KG1 (cell line): ENCODE measurements at regions not wholly inside any gene's neighbourhood (a gene's known extent, or its start where the extent isn't known, plus 50 kb on each side); places are given as distances from the start of the nearest gene placed in this dataset.

Experiments
- DNase-seq: peaks from one replicate; lab custom pipeline; 2025; lab: John Stamatoyannopoulos, UW

DNA sequence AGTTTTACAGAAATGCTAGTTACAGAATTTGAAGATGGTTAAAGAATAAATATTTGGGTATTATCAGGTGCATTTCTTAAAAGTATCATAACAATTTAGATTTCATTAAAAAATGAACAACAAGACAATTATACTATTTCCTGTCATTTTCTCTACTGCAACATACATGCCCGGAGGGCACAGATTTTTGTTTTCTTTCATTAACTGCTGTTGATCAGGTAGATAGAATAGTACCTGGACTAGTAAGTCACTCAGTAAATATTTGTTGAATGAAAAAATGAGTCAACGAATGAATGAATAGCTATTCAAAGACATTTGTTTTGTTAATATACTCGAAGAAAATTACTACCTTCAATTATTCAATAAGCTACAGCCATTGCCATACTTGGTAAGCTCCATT lies 531.2 kb upstream of the VRK2 start:
- DNase-seq: no peak

DNA sequence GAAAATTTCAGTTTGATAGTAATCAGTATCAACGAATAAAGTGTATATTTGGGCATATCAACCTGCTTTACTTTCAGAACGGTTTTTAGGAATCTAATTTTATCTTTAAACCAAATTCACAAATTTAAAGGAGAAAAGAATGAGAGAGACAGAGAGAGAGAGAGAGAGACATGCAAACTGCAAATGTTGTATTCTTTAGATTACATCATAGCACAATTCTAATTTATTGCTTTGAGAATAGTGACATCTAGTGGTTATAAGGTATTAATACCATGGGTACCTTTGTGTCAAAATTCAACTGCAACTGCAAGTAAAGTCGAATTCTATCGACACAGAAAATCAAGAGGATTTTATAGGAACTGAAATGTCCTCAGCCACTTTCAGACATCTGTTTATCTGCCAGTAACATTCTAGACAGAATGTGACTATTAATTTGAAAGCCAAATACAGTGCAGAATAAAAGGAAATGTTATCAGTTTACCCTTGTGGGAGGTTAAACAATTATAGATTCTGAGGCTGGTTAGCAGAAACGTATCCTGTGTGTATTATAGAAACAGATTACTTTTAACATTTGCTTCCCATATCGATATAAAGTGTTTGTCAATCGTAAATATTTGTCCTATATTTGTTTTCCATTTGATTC lies 529.8 kb upstream of the VRK2 start:
- peak; percentile 24 for DNase-seq

DNA sequence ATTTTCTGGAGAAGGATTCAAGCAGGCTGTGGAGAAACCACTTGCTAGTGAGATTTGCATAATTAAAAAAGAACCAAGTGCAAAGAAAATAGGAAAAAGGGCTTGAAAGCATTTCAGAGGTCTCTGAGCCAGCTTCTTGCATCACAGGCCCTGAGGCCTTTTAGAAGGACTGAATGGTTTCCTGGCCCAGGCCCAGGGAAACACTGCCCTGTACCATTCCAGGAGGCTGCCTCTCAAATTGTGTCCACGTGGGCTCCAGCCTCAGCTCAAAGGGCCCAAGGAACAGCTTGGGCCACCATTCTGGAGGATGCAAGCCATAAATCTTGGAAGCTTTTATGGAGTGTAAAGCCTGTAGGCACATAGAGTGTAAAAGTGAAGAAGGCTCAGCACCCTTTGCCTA lies 523.3 kb upstream of the VRK2 start:
- DNase-seq: no peak

DNA sequence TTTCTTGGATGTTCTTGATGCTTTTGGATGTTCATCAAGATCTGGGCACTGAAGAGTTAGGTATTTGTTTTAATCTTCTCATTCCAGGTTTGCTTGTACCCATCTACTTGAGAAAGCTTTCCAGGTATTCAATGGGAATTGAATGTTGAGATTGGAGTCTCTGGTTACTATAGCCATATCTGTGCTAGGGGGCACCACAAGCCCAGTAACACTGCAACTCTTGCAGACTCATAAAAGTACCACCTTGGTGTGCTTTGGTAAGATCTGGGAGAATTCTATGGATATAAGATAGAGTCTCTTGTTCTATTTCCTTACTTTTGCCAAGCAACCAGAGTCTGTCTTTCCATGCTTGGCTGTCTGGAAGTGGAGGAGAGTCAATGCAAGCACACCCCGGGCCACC lies 518.9 kb upstream of the VRK2 start:
- DNase-seq: no peak

DNA sequence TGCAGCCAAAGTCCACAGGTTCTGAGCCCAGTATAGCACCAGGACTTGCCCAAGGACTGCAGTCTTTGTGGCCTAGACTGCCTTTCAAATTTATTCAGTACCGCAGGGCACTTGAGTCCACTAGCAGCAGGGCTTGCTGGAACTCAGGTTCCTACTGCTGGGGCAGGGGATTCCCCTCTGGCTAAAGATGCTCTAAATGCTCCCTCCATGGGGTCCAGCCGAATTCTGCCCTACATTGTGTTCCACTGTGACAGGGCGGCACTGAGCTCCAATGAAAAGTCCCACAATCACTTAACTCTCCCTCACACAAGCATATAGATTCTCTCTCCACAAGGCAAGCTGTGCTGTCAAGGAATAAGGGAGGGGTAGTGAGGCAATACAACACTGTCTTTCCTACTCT lies 518.1 kb upstream of the VRK2 start:
- no peak for DNase-seq

DNA sequence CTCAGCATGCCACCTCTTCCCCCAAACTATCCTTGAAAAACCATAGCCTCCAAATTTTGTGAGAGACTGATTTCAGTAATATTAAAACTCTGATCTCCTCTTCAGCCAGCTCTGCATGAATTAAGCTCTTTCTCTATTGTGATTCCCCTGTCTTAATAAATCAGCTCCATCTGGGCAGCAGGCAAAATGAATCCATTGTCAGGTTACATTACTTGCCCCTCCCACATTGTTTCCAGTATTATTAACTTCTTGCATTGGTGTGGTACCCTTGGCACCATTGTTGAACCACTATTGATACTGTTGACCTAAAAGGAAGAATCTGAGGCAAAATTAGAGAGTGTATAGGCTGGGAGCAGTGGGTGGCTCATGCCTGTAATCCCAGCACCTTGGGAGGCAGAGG lies 512.2 kb upstream of the VRK2 start:
- no peak for DNase-seq

DNA sequence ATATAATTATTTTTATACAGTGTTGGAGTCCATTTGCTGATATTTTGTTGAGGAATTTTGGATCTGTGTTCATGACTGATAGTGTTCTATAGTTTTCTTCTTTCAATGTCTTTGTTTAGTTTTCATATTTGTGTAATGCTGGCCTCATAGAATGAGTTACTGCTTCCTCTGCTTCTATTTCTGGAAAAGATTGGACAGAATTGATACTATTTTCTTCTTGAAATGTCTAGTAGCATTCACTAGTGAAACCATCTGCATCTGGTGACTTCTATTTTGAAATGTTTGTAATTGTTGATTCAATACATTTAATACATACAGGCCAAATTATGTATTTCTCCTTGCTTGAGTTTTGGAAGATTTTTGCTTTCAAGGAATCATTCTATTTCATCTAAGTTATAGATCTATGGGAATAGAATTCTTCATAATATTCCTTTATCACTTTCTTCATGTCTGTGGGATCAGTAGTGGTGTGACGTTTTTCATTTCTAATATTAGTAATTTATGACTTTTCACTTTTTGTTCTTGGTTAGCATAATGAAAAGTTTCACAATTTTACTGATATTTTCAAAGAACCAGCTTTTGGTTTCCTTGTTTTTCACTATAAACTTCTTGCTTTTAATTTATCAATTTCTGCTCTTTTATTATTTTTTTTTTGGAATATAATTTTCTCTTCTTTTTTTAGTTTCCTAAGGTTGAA lies 509.9 kb upstream of the VRK2 start:
- no peak for DNase-seq

DNA sequence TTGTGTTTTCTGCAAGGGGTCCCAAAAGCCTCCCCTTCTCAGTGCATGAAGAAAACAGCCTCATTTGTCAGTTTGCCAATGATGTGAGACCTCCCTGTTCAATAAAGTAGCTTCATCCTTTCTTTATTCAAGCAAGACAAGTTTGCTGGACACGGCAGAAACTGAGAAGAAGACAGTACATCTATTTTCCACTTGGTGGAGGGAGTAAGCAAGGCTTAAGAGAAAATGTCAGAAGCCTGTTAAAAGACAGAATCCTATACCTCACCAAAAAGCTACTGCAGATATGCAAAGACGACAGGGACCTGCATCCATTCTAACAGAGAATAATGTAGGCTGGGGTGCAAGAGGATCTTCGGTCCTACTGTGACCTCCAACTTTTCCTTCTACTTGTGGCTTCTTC lies 506.8 kb upstream of the VRK2 start:
- DNase-seq: no peak

DNA sequence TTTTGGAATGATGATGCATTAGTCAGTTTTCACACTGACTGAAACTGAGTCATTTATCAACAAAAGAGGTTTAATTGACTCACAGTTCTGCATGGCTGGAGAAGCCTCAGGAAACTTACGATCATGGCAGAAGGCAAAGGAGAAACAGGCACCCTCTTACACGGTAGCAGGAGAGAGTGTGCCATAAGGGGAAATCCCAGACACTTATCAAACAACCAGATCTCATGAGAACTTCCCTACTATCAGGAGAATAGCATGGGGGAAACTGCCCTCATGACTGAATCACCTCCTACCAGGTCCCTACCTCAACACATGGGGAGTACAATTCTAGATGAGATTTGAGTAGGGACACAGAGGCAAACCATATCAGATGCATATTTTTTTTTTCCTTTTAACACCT lies 504.5 kb upstream of the VRK2 start:
- DNase-seq: no peak

DNA sequence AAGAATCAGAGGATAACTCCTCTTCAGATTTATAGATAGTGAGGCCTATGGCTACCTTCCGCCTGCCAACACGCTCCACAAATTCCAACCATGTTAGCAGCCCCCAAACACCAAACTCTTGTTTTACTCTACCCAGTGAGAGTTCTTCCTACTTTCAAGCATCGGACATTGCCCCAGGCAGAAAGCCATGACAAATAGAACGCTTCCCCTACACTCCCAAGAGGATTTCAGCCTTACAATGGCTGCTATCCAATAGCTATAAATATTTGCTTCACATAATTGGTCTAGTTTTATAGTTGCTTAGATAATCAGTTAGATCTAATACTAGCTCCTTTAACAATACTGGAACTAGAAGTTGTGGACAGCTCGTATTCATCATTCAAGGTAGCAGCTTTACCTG lies 503.4 kb upstream of the VRK2 start:
- DNase-seq: no peak

DNA sequence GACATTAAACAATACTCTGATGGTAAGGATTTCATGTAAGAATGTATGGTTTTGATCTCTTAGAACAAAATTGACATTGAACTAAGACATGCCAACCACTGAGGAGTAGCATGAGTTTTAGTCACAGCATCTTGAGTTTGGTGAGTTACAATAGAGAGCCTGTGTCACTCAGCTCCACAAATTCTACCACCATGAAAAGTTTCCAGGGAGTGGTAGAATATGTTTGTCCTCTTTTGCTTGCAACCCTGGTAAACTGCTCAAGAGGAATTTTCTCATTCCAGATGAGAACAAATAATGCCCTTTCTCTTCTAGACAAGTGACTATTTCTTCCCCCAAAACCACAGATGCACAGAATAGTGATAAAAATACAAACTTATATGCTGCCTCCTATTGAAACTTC lies 502.0 kb upstream of the VRK2 start:
- DNase-seq: no peak

DNA sequence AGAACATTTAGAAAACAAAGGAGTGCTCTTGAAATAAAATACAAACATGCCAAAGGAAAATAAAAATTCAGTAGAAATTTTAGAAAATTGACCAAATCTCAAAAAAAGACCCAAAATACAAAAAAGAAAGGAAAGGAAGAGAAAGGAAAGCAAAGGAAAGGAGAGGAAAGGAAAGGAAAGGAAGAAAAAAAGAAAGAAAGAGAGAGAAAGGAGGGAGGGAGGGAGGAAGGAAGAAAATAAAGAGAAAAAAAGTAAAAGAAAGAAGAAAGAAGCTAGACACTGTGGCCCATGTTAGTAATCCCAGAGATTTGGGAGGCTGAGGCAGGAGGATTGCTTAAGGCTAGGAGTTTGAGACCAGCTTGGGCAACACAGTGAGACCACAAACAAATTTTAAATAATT lies 500.1 kb upstream of the VRK2 start:
- no peak for DNase-seq

DNA sequence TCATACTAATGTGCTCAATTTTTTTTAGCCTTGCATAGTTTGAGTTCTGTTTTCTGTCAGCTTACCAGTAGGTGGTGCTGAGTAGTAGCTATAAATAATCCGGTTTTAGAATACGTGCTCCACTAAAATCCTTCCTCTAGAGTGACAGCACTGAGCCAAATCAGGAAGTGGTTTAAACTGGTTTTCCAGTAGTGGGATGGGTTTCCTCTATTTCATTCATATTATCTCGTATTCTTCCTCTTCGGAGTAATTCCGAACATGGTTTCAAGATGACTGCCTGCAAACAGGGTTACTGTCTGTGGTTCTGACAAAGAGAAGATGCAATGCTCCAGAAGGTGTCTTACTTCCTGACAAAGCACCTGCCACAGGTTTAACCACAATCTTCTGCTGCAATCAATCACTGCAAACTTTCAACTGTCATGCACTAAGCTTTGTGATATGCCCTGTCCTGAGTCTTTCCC lies 496.9 kb upstream of the VRK2 start:
- no peak for DNase-seq

DNA sequence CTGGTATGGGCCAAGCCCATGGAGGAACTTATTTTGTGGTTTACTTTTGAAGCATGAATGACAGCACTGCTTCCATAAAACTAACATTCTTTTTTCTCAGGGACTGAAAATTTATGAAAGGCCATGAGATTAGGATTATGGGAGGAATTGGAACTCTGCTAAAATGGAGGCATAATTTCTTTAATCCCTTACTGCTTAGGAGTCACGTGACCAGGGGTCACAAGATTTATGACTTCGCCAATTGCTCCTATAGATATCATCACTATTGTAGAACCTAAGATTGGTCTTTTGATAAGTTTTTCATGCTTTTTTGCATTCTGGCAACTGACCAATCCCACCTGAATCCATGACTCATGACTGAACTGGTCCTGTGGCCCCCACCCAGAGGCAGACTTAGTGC lies 495.7 kb upstream of the VRK2 start:
- DNase-seq: no peak

DNA sequence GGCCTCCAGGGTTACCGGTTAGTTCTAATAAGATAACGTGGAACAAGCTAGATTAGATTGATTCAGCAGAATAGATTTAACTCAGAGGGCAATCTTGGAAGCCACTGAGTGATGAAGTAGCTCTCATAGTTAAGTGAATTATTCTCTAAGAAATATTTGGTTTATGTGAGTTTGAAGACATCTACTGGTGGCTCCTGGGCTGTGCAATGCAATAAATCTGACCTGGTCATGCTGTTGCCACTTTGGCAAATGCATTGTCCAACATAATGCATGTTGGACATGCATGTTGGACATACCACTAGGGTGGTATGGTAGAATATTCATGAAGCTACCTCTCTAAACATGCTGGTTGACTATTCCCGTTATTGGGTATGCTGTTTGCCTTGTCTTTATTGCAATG lies 493.7 kb upstream of the VRK2 start:
- DNase-seq: no peak

DNA sequence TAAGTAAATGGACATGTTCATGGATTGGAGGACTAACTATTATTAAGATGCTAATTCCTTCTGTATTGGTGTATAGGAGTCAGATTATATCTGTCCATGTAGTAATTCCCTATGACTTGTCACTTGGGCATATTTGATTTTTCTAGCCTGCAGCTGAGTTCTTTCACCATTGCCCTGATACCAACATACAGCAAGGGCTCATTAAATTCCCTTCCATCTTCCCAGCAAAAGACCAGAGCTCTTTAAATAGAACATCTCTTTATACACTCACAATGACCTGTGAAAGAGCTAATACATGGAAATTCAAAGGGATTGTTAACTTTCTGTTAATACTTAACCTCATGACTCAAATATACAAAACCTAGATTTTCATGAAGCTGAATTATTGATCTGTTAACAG lies 492.3 kb upstream of the VRK2 start:
- DNase-seq: no peak

DNA sequence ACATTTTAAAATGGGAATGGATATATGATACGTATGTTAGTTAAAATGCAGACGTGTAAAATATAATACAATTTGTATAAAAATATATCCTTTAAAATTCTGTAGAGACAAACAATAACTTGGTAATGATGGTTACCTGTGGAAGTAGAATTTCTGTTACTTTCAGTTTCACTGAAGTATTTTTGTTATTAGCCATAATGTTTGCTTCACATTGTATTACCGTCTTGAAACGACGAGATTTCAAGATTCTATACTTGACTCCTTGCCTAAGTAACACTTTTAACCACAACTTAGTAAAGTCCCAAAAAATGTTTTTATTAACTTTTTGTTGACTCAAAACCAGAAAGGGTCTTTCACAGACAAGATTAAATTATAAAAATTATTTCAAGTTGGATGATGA lies 488.3 kb upstream of the VRK2 start:
- no peak for DNase-seq

DNA sequence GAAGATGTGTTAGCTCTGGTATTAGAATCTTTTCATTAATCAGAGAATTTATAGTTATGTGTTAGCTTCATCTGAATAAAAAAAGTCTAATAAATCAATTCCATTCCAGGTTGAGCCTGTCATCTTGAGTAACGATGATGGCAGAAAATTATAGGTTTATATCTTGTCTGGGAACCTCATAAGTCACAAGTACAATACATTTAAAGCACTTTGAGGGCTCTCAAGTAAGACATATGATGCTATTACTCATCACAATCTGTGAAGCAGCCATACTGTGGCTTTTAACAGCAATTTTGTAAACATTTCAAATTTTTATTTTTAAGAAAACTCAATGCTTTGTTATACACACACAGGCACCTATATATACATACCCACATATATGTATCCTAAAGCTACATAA lies 484.1 kb upstream of the VRK2 start:
- DNase-seq: no peak

DNA sequence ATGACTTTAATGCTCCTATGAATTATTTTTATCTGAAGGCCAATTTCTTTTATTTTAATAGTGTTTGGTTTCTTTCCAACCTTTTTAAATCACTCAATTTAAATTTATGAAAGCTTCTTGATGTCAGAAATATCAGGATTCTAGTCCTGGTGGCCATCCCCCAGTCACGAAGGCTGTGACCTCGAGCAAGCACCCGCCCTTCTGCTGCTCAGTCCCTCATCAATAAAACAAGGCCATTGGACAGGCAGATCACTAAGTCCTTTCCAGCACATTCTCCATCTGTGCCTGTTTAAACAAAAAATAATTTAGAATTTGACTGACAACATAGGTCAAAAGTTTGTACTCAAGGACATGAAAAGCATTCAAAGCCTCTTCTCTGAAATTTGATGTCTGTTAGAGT lies 483.6 kb upstream of the VRK2 start:
- DNase-seq: no peak

DNA sequence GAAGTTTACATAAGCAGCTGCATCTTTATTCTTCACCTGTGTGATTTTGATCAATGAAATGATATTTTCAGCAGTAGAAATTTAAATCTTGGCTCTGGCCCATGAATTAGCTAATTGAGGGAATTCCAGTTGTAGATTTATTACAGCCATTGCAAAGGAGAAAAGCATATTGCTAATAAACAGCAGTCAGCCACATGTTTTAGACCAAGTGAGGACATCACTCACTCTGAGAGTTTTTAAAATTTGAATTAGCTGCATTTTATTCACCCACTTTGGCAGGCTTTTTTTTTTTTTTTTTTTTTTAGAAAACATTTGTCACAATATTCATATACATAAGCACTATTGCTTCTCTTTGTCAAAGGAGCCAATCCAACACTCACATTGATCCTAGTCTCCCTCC lies 479.4 kb upstream of the VRK2 start:
- no peak for DNase-seq

DNA sequence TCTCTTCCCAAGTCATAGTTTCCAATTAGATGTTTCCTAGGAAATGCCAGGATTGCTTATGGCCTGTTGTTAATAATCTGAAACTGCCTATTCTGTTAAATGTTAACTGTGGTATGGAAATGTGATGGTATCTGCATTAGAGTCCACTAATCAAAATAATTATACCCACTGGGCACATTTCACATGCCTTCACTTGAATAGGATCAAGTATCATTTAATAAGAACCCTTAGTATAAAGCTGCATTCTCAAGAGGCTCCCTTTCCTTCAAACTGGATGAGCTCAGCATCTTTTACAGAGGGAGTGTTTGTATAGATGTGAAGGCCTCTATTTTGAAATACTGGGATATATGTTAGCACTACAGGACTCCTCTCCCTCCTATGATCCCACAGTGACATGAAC lies 477.2 kb upstream of the VRK2 start:
- DNase-seq: no peak

DNA sequence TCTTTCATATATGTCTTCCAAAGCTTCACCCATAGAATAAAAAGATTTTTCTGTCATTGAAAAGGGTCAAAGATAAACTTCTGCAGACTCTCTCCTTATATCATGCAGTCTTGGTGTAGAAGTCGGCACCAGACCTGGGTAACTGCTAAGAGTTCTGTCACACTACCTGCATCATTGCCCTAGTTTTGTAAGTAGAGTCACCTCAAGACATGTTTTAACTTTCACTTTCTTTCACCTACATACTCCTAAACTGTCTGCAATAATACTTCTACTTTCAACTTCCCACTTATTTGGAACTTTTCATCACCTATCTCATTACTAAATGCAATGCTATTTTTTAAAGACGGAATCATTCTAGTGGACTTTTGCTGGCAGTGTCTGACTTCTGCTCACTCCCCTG lies 475.6 kb upstream of the VRK2 start:
- DNase-seq: no peak

DNA sequence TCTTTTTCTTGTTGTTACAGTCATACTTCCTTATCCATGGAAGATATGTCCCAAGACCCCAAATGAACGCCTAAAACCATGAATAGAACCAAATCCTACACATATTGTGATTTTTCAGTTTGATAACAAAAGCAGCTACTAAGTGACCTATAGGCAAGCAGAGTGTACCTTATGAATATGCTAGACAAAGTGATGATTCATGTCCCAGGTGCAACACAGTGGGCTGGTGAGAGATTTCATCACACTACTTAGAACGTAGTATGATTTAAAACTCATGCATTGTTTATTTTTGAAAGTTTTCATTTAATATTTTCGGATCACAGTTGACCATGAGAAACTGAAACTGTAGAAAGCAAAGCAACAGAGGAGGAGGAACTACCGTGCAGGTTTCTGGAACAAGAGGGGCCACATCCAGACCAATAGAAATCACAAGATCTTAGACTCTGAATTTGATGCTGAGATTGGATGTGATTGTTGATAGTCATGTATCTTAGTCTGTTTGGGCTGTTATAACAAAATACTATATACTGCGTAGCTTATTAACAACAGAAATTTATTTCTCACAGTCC lies 470.8 kb upstream of the VRK2 start:
- DNase-seq: no peak

DNA sequence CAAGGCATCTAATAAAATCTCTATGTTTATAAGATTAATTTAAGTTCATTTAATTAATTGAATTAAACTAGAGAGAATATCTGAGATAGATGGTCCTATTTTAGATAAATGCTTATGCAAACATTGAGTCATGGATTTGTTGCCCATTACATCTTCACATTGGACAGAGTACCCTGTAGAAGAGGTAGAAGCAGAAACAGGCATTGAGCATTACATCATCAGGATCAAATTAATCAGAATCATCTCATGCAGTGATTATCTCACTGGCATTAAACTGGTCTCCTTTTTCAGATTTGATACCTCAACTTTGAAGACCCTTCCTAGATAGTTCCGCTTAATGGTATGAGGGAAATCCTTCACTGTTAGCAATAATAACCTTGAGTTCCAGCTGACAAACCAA lies 469.6 kb upstream of the VRK2 start:
- DNase-seq: no peak
